ENCODE measurements at regions not wholly inside any gene's neighbourhood (a gene's known extent, or its start where the extent isn't known, plus 50 kb on each side); places are given as distances from the start of the nearest gene placed in this dataset.

- H3K27ac ChIP-seq = no peak overlapping the region
- no peak for TF ChIP-seq ZFX (IDR thresholded peaks at IDR 0.05)
- no peak for TF ChIP-seq CTCF (conservative IDR thresholded peaks at IDR 0.05)
These were observed 265.5 kb upstream of the GRIP1 start for GRCh38 chr12:66944365-66944764.

GRCh38 chr12:66945189-66945817 lies 266.4 kb upstream of the GRIP1 start:
- no peak overlapping the region for H3K27ac ChIP-seq
- no peak for TF ChIP-seq ZFX (IDR thresholded peaks at IDR 0.05)
- TF ChIP-seq CTCF (conservative IDR thresholded peaks at IDR 0.05) = no peak

- no peak overlapping the region for H3K27ac ChIP-seq
- TF ChIP-seq ZFX (IDR thresholded peaks at IDR 0.05) (no peak), CTCF (conservative IDR thresholded peaks at IDR 0.05) (no peak)
These were observed 268.2 kb upstream of the GRIP1 start for GRCh38 chr12:66947119-66947518.

GRCh38 chr12:66952668-66953067 lies 273.8 kb upstream of the GRIP1 start:
- no peak for TF ChIP-seq CTCF (conservative IDR thresholded peaks at IDR 0.05)
- TF ChIP-seq ZFX (IDR thresholded peaks at IDR 0.05) = no peak
- H3K27ac ChIP-seq = no peak overlapping the region

GRCh38 chr12:66956300-66956699 lies 277.4 kb upstream of the GRIP1 start:
- no peak for TF ChIP-seq ZFX (IDR thresholded peaks at IDR 0.05)
- TF ChIP-seq CTCF (conservative IDR thresholded peaks at IDR 0.05) = no peak
- no peak overlapping the region for H3K27ac ChIP-seq

GRCh38 chr12:66959276-66959675 lies 280.4 kb upstream of the GRIP1 start:
- H3K27ac ChIP-seq = no peak overlapping the region

GRCh38 chr12:66960006-66960405 lies 281.1 kb upstream of the GRIP1 start:
- no peak overlapping the region for H3K27ac ChIP-seq
- no peak for TF ChIP-seq ZFX (IDR thresholded peaks at IDR 0.05)
- TF ChIP-seq CTCF (conservative IDR thresholded peaks at IDR 0.05) = no peak

More at GRCh38 chr12:66959276-66959675, 280.4 kb upstream of the GRIP1 start:
- no peak for TF ChIP-seq CTCF (conservative IDR thresholded peaks at IDR 0.05)
- no peak for TF ChIP-seq ZFX (IDR thresholded peaks at IDR 0.05)
